ENCODE measurements at regions not wholly inside any gene's neighbourhood (a gene's known extent, or its start where the extent isn't known, plus 50 kb on each side); places are given as distances from the start of the nearest gene placed in this dataset.

- TF ChIP-seq CTCF (IDR thresholded peaks at IDR 0.05; ENCODE audit: insufficient read depth, low read length, poor library complexity, severe bottlenecking) (no peak), EZH2phosphoT487 (conservative IDR thresholded peaks at IDR 0.05; ENCODE audit: low read length) (no peak)
These were observed 218.5 kb upstream of the SOX11 start for GRCh38 chr2:5473635-5474034.
